ENCODE measurements at regions not wholly inside any gene's neighbourhood (a gene's known extent, or its start where the extent isn't known, plus 50 kb on each side); places are given as distances from the start of the nearest gene placed in this dataset.

- no peak for DNase-seq (ENCODE audit: low spot score)
These were observed 299.7 kb downstream of the CWC27 start for GRCh38 chr5:65068410-65068809.

GRCh38 chr5:65070026-65070425 lies 301.3 kb downstream of the CWC27 start:
- no peak for DNase-seq (ENCODE audit: low spot score)

- no peak for DNase-seq (ENCODE audit: low spot score)
These were observed 304.1 kb downstream of the CWC27 start for GRCh38 chr5:65072850-65073249.

GRCh38 chr5:65073250-65073661 lies 304.5 kb downstream of the CWC27 start:
- no peak for DNase-seq (ENCODE audit: low spot score)

GRCh38 chr5:65075623-65076250 lies 307.0 kb downstream of the CWC27 start:
- DNase-seq (ENCODE audit: low spot score), result no peak

GRCh38 chr5:65076251-65076869 lies 307.6 kb downstream of the CWC27 start:
- peak; percentile 61 for DNase-seq (ENCODE audit: low spot score)

GRCh38 chr5:65077653-65078052 lies 308.9 kb downstream of the CWC27 start:
- no peak for DNase-seq (ENCODE audit: low spot score)

- DNase-seq (ENCODE audit: low spot score), result no peak
These were observed 309.6 kb downstream of the CWC27 start for GRCh38 chr5:65078331-65078730.

- DNase-seq (ENCODE audit: low spot score), result no peak
These were observed 312.3 kb downstream of the CWC27 start for GRCh38 chr5:65081071-65081470.

GRCh38 chr5:65084795-65085515 lies 316.2 kb downstream of the CWC27 start:
- DNase-seq (ENCODE audit: low spot score), result no peak

- DNase-seq (ENCODE audit: low spot score), result no peak
These were observed 316.8 kb downstream of the CWC27 start for GRCh38 chr5:65085516-65085850.

GRCh38 chr5:65086234-65086890 lies 317.6 kb downstream of the CWC27 start:
- no peak for DNase-seq (ENCODE audit: low spot score)

- DNase-seq (ENCODE audit: low spot score), result no peak
These were observed 318.4 kb downstream of the CWC27 start for GRCh38 chr5:65087154-65087553.

GRCh38 chr5:65094279-65094678 lies 325.5 kb downstream of the CWC27 start:
- DNase-seq (ENCODE audit: low spot score), result no peak

GRCh38 chr5:65098393-65098792 lies 329.7 kb downstream of the CWC27 start:
- no peak for DNase-seq (ENCODE audit: low spot score)

Measured in GM03348 (cell line).